Neural cell (in vitro differentiated cells): ENCODE measurements at regions not wholly inside any gene's neighbourhood (a gene's known extent, or its start where the extent isn't known, plus 50 kb on each side); places are given as distances from the start of the nearest gene placed in this dataset.

Experiments
- H2AFZ ChIP-seq: fragments of 200-600, 300-800 bp; sonication (generic), shearing (Covaris generic); 2 replicates; pipeline ENCODE4 v1.6.0; 2014; ENCODE audit warnings: low read depth, mild to moderate bottlenecking, antibody characterized with exemption, low read length, moderate library complexity
- H3F3A ChIP-seq: fragments of 200-600 bp; shearing (Covaris generic); 2 replicates; pipeline ENCODE4 v1.6.1; 2016; ENCODE audit warnings: mild to moderate bottlenecking, moderate library complexity, mixed read lengths, antibody characterized with exemption, low read length; ENCODE audit not compliant: insufficient read depth, poor library complexity, severe bottlenecking
- H3K27ac ChIP-seq: fragments of 200-600, 300-800 bp; sonication (generic), shearing (Covaris generic); 2 replicates; pipeline ENCODE4 v1.5.1; 2014; ENCODE audit warnings: mild to moderate bottlenecking, low read length, moderate library complexity
- H3K27me3 ChIP-seq: fragments of 300-800, 200-600 bp; sonication (generic), shearing (Covaris generic); 2 replicates; pipeline ENCODE4 v1.6.0; 2014; ENCODE audit warnings: mild to moderate bottlenecking, low read depth, low read length, moderate library complexity; ENCODE audit not compliant: insufficient read depth
- H3K36me3 ChIP-seq: fragments of 300-800, 200-600 bp; sonication (generic), shearing (Covaris generic); 2 replicates; pipeline ENCODE4 v1.5.1; 2014; ENCODE audit warnings: mild to moderate bottlenecking, antibody characterized with exemption, low read length, moderate library complexity; ENCODE audit not compliant: insufficient read depth
- H3K4me2 ChIP-seq: fragments of 300-800, 200-600 bp; sonication (generic), shearing (Covaris generic); 2 replicates; pipeline ENCODE4 v1.6.0; 2014; ENCODE audit warnings: mild to moderate bottlenecking, low read length
- H3K4me3 ChIP-seq: fragments of 300-800, 200-600 bp; sonication (generic), shearing (Covaris generic); 2 replicates; pipeline ENCODE4 v1.5.1; 2014; ENCODE audit warnings: mild to moderate bottlenecking, low read length, moderate library complexity
- H3K79me2 ChIP-seq: fragments of 200-600 bp; shearing (Covaris generic); replicated peaks from 2 replicates; pipeline ENCODE4 v1.6.0; 2014; ENCODE audit warnings: mild to moderate bottlenecking, low read length, moderate library complexity; ENCODE audit not compliant: insufficient read depth
- H3K9ac ChIP-seq: fragments of 300-800, 200-600 bp; sonication (generic), shearing (Covaris generic); 2 replicates; pipeline ENCODE4 v1.6.1; 2016; ENCODE audit warnings: mild to moderate bottlenecking, low read length, mixed read lengths
- H3K9me2 ChIP-seq: fragments of 200-600 bp; shearing (Covaris generic); 2 replicates; pipeline ENCODE4 v1.6.1; 2016; ENCODE audit warnings: mild to moderate bottlenecking, low read length, mixed read lengths; ENCODE audit not compliant: insufficient read depth
- H3K9me3 ChIP-seq: fragments of 200-600, 300-800 bp; sonication (generic), shearing (Covaris generic); 2 replicates; pipeline ENCODE4 v1.6.1; 2016; ENCODE audit warnings: mild to moderate bottlenecking, mixed run types, low read length, moderate library complexity, mixed read lengths
- H4K20me1 ChIP-seq: fragments of 200-600 bp; shearing (Covaris generic); 2 replicates; pipeline ENCODE4 v1.6.1; 2016; ENCODE audit warnings: mild to moderate bottlenecking, mixed run types; ENCODE audit not compliant: insufficient read depth
- CTCF ChIP-seq: fragments of 450-650 bp; IDR thresholded peaks from 2 replicates; pipeline ENCODE4 v1.5.1; 2014; ENCODE audit warnings: antibody characterized with exemption, mild to moderate bottlenecking, moderate library complexity; ENCODE audit not compliant: poor library complexity, severe bottlenecking
- EP300 ChIP-seq: fragments of 450-650 bp; conservative IDR thresholded peaks from 2 replicates; pipeline ENCODE4 v1.6.1; 2014; ENCODE audit warnings: antibody characterized with exemption, mild to moderate bottlenecking, moderate library complexity; ENCODE audit not compliant: poor library complexity, severe bottlenecking
- EZH2 ChIP-seq: fragments of 200-600, 300-800 bp; shearing (Covaris generic), sonication (generic); IDR thresholded peaks from 2 replicates; pipeline ENCODE4 v1.6.1; 2014; ENCODE audit warnings: antibody characterized with exemption, low read length, borderline replicate concordance, mild to moderate bottlenecking; ENCODE audit not compliant: insufficient read depth, poor library complexity, severe bottlenecking
- MXI1 ChIP-seq: fragments of 450-650 bp; conservative IDR thresholded peaks from 2 replicates; pipeline ENCODE4 v1.6.1; 2014; ENCODE audit warnings: antibody characterized with exemption, mild to moderate bottlenecking; ENCODE audit not compliant: poor library complexity, severe bottlenecking
- POLR2AphosphoS5 ChIP-seq: IDR thresholded peaks from 2 replicates; pipeline ENCODE4 v1.6.1; 2012
- RAD21 ChIP-seq: fragments of 450-650 bp; conservative IDR thresholded peaks from 2 replicates; pipeline ENCODE4 v1.6.1; 2014; ENCODE audit warnings: antibody characterized with exemption, mild to moderate bottlenecking, moderate library complexity
- REST ChIP-seq: IDR thresholded peaks from 2 replicates; pipeline ENCODE4 v1.6.1; 2012; ENCODE audit warnings: borderline replicate concordance
- SMC3 ChIP-seq: fragments of 450-650 bp; conservative IDR thresholded peaks from 2 replicates; pipeline ENCODE4 v1.6.1; 2014; ENCODE audit warnings: antibody characterized with exemption, mild to moderate bottlenecking, moderate library complexity; ENCODE audit not compliant: poor library complexity
- TAF1 ChIP-seq: IDR thresholded peaks from 2 replicates; pipeline ENCODE4 v1.6.1; 2012; ENCODE audit warnings: low read depth

GRCh38 chr16:66176111-66176510 lies 190.4 kb upstream of the CDH5 start:
- Histone ChIP-seq H3F3A (no peaks in the 10 kb centered on the region), H4K20me1 (no peaks in the 10 kb centered on the region), H3K27ac (no peak overlapping the region), H3K4me3 (no peak overlapping the region), H2AFZ (no peak overlapping the region), H3K4me2 (no peak overlapping the region), H3K9me2 (no peaks in the 10 kb centered on the region), H3K36me3 (no peaks in the 10 kb centered on the region), H3K79me2 (no peaks in the 10 kb centered on the region), H3K9me3 (no peaks in the 10 kb centered on the region), H3K9ac (no peak overlapping the region), H3K27me3 (no peaks in the 10 kb centered on the region)
- TF ChIP-seq SMC3 (no peak), MXI1 (no peak), EP300 (no peak), TAF1 (no peak)

- Histone ChIP-seq H3K27me3 (no peaks in the 10 kb centered on the region), H2AFZ (no peak overlapping the region), H3K9ac (no peak overlapping the region), H3K4me3 (no peak overlapping the region), H3K79me2 (no peaks in the 10 kb centered on the region), H3K9me2 (no peaks in the 10 kb centered on the region), H3K9me3 (no peaks in the 10 kb centered on the region), H3K4me2 (no peak overlapping the region), H4K20me1 (no peaks in the 10 kb centered on the region), H3F3A (no peaks in the 10 kb centered on the region), H3K36me3 (no peaks in the 10 kb centered on the region), H3K27ac (no peak overlapping the region)
- TF ChIP-seq RAD21 (no peak), POLR2AphosphoS5 (no peak), CTCF (no peak), REST (no peak), MXI1 (no peak), EZH2 (no peak), TAF1 (no peak), SMC3 (no peak), EP300 (no peak)
Observed at GRCh38 chr16:66175636-66176035, 190.9 kb upstream of the CDH5 start.

GRCh38 chr16:66175058-66175457 lies 191.4 kb upstream of the CDH5 start:
- Histone ChIP-seq H3K79me2 (no peaks in the 10 kb centered on the region), H3K27ac (no peak overlapping the region), H2AFZ (no peak overlapping the region), H3K4me2 (no peak overlapping the region), H3K9me3 (no peaks in the 10 kb centered on the region), H3K27me3 (no peaks in the 10 kb centered on the region), H3F3A (no peaks in the 10 kb centered on the region), H3K9me2 (no peaks in the 10 kb centered on the region), H3K4me3 (no peak overlapping the region), H3K9ac (no peak overlapping the region), H3K36me3 (no peaks in the 10 kb centered on the region), H4K20me1 (no peaks in the 10 kb centered on the region)
- no peak for TF ChIP-seq MXI1
- no peak for TF ChIP-seq REST
- no peak for TF ChIP-seq RAD21
- no peak for TF ChIP-seq POLR2AphosphoS5
- TF ChIP-seq CTCF, result no peak
- TF ChIP-seq EZH2, result no peak
- no peak for TF ChIP-seq TAF1
- TF ChIP-seq EP300, result no peak
- no peak for TF ChIP-seq SMC3
